HCT116 (cell line): ENCODE measurements at regions not wholly inside any gene's neighbourhood (a gene's known extent, or its start where the extent isn't known, plus 50 kb on each side); places are given as distances from the start of the nearest gene placed in this dataset.

Experiments used
- CBX3 ChIP-seq: IDR thresholded peaks from 2 replicates; pipeline ENCODE4 v1.6.1; 2012; ENCODE audit warnings: low read depth
- EZH2 ChIP-seq: fragments of 200-600 bp; sonication (generic); IDR thresholded peaks from 2 replicates; pipeline ENCODE4 v1.6.1; 2017; ENCODE audit warnings: antibody characterized with exemption, mixed run types
- FOSL1 ChIP-seq: IDR thresholded peaks from 2 replicates; pipeline ENCODE4 v1.6.1; 2012; ENCODE audit warnings: low read depth
- POLR2A ChIP-seq: IDR thresholded peaks from 2 replicates; pipeline ENCODE4 v1.7.0; 2011; ENCODE audit warnings: borderline replicate concordance; ENCODE audit not compliant: insufficient read depth, insufficient read length; ENCODE audit errors: extremely low read depth
- POLR2AphosphoS5 ChIP-seq: IDR thresholded peaks from 2 replicates; pipeline ENCODE4 v1.6.1; 2011; ENCODE audit warnings: mild to moderate bottlenecking, low read depth, low read length, moderate library complexity
- RAD21 ChIP-seq: IDR thresholded peaks from 2 replicates; pipeline ENCODE4 v1.6.1; 2012; ENCODE audit warnings: low read depth, mild to moderate bottlenecking
- SIN3A ChIP-seq: IDR thresholded peaks from 2 replicates; pipeline ENCODE4 v1.6.1; 2012; ENCODE audit warnings: low read depth
- YY1 ChIP-seq: IDR thresholded peaks from 2 replicates; pipeline ENCODE4 v1.6.1; 2011; ENCODE audit warnings: low read length, low read depth, moderate library complexity, mild to moderate bottlenecking; ENCODE audit not compliant: insufficient replicate concordance; ENCODE audit errors: extremely low read depth
- ZFX ChIP-seq: fragments of 450-650 bp; IDR thresholded peaks from 2 replicates; pipeline ENCODE4 v1.6.1; 2017
- TF ChIP-seq, protein P1 (sequence below), 3 experiments: fragments of 200-600 bp in 1 of 3; sonication (generic) in 1 of 3; IDR thresholded peaks in 2 of 3; conservative IDR thresholded peaks in 1 of 3; 2 replicates each; pipeline ENCODE4 v1.5.1; 2012 to 2017; ENCODE audit warnings: low read depth in 2 of 3, low read length in 2 of 3, antibody characterized with exemption in 1 of 3, borderline replicate concordance in 1 of 3, control low read depth in 1 of 3, mild to moderate bottlenecking in 1 of 3, mixed read lengths in 1 of 3, mixed run types in 1 of 3, moderate library complexity in 1 of 3; ENCODE audit not compliant: insufficient read depth in 1 of 3

GRCh38 chr17:34167354-34167753, 87.7 kb upstream of the CCL2 start:
- TF ChIP-seq CBX3 (no peak), YY1 (no peak), ZFX (no peak), RAD21 (no peak), EZH2 (no peak), FOSL1 (no peak), POLR2A (no peak), POLR2AphosphoS5 (no peak), SIN3A (no peak)
- TF ChIP-seq, protein P1, sequence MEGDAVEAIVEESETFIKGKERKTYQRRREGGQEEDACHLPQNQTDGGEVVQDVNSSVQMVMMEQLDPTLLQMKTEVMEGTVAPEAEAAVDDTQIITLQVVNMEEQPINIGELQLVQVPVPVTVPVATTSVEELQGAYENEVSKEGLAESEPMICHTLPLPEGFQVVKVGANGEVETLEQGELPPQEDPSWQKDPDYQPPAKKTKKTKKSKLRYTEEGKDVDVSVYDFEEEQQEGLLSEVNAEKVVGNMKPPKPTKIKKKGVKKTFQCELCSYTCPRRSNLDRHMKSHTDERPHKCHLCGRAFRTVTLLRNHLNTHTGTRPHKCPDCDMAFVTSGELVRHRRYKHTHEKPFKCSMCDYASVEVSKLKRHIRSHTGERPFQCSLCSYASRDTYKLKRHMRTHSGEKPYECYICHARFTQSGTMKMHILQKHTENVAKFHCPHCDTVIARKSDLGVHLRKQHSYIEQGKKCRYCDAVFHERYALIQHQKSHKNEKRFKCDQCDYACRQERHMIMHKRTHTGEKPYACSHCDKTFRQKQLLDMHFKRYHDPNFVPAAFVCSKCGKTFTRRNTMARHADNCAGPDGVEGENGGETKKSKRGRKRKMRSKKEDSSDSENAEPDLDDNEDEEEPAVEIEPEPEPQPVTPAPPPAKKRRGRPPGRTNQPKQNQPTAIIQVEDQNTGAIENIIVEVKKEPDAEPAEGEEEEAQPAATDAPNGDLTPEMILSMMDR (IDR thresholded peaks at IDR 0.05 in 2 of 3, conservative IDR thresholded peaks at IDR 0.05 in 1 of 3; ENCODE audit: borderline replicate concordance in 1 of 3, insufficient read depth in 1 of 3, low read depth in 2 of 3, low read length in 2 of 3), result no peak
